Stomach (tissue), 4 donors: ENCODE measurements at regions not wholly inside any gene's neighbourhood (a gene's known extent, or its start where the extent isn't known, plus 50 kb on each side); places are given as distances from the start of the nearest gene placed in this dataset.

ENCODE experiments used
- EP300 ChIP-seq: sonication (generic); formaldehyde crosslinking; IDR thresholded peaks from one replicate; pipeline ENCODE4 v1.6.1; 2017; ENCODE audit warnings: antibody characterized with exemption
- POLR2AphosphoS5 ChIP-seq, 3 donors: sonication (generic); formaldehyde crosslinking; IDR thresholded peaks; one replicate each; pipeline ENCODE4 v1.6.1; 2016; ENCODE audit warnings: antibody characterized with exemption in 3 of 3
- TF ChIP-seq, protein P1 (sequence below), 7 experiments: fragments of 450-650 bp in 4 of 7; fragments of 200-600 bp in 3 of 7; sonication (generic) in 3 of 7; IDR thresholded peaks; one replicate each; pipeline ENCODE4 v1.5.1; 2016 to 2019; ENCODE audit warnings: antibody characterized with exemption in 7 of 7, control low read depth in 2 of 7, mild to moderate bottlenecking in 1 of 7

DNA sequence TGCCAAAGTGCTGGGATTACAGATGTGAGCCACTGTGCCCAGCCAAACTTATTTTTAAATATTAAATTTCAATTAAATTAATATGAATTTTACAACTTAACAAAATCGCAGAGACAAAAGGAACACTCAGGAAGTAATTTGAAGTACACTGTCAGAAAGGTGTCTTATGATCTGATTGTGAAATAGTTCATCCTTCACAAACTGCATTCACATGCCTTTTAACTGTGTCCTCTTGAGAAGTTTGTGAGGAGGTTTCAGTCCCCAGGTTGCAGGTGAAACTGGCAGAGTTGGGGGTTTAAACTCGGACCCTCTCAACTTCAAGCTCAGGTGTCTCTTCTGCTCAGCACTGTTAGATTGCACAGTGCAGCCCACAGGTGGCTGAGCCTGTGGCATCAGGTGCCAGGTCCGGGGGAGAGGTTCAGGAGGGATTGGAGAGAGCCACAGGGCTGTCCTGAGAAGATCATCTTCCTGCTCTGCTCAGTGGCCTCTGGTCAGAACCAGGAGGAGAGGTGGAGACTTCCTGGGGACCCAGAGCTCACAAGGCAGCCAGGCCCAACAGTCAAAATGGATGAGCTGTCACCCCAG is 152.3 kb upstream of the RAB4A start:
- no peak for TF ChIP-seq EP300
- TF ChIP-seq, protein P1, sequence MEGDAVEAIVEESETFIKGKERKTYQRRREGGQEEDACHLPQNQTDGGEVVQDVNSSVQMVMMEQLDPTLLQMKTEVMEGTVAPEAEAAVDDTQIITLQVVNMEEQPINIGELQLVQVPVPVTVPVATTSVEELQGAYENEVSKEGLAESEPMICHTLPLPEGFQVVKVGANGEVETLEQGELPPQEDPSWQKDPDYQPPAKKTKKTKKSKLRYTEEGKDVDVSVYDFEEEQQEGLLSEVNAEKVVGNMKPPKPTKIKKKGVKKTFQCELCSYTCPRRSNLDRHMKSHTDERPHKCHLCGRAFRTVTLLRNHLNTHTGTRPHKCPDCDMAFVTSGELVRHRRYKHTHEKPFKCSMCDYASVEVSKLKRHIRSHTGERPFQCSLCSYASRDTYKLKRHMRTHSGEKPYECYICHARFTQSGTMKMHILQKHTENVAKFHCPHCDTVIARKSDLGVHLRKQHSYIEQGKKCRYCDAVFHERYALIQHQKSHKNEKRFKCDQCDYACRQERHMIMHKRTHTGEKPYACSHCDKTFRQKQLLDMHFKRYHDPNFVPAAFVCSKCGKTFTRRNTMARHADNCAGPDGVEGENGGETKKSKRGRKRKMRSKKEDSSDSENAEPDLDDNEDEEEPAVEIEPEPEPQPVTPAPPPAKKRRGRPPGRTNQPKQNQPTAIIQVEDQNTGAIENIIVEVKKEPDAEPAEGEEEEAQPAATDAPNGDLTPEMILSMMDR (IDR thresholded peaks at IDR 0.05): no peak
- TF ChIP-seq POLR2AphosphoS5 (IDR thresholded peaks at IDR 0.05): no peak
